ENCODE measurements at regions not wholly inside any gene's neighbourhood (a gene's known extent, or its start where the extent isn't known, plus 50 kb on each side); places are given as distances from the start of the nearest gene placed in this dataset.

GRCh38 chr6:106801256-106801655 is 171.9 kb downstream of the QRSL1 start:
- no peaks in the 10 kb centered on the region for H3K79me2 ChIP-seq (ENCODE audit: insufficient read depth, low read length)
- H3K9me3 ChIP-seq (ENCODE audit: insufficient read depth, low read length), result no peaks in the 10 kb centered on the region
- H3F3A ChIP-seq (ENCODE audit: insufficient read depth), result no peaks in the 10 kb centered on the region
- no peak overlapping the region for H3K9ac ChIP-seq (ENCODE audit: low read length)
- no peak overlapping the region for H3K27ac ChIP-seq (ENCODE audit: low read depth, low read length)
- H3K9me2 ChIP-seq (replicated peaks; ENCODE audit: insufficient read depth, low read length), result no peaks in the 10 kb centered on the region
- no peak overlapping the region for H2AFZ ChIP-seq (ENCODE audit: low read depth, low read length, severe bottlenecking)
- H3K27me3 ChIP-seq (ENCODE audit: low read length), result no peaks in the 10 kb centered on the region
- no peak overlapping the region for H3K4me3 ChIP-seq (ENCODE audit: insufficient read depth, low read length, poor library complexity, severe bottlenecking)
- TF ChIP-seq EZH2phosphoT487 (conservative IDR thresholded peaks at IDR 0.05; ENCODE audit: low read length) (no peak), CTCF (IDR thresholded peaks at IDR 0.05; ENCODE audit: insufficient read depth, low read length, poor library complexity, severe bottlenecking) (no peak)
- H3K36me3 ChIP-seq (ENCODE audit: low read length), result no peaks in the 10 kb centered on the region
- no peak overlapping the region for H3K4me2 ChIP-seq (ENCODE audit: low read depth, low read length, poor library complexity, severe bottlenecking)
- H4K20me1 ChIP-seq (ENCODE audit: low read depth, low read length), result no peaks in the 10 kb centered on the region

- no peak overlapping the region for H3K9ac ChIP-seq (ENCODE audit: low read length)
- H3K4me2 ChIP-seq (ENCODE audit: low read depth, low read length, poor library complexity, severe bottlenecking), result no peak overlapping the region
- no peaks in the 10 kb centered on the region for H3K9me3 ChIP-seq (ENCODE audit: insufficient read depth, low read length)
- H2AFZ ChIP-seq (ENCODE audit: low read depth, low read length, severe bottlenecking), result no peak overlapping the region
- H3K9me2 ChIP-seq (replicated peaks; ENCODE audit: insufficient read depth, low read length), result no peaks in the 10 kb centered on the region
- no peaks in the 10 kb centered on the region for H3K36me3 ChIP-seq (ENCODE audit: low read length)
- H4K20me1 ChIP-seq (ENCODE audit: low read depth, low read length), result no peaks in the 10 kb centered on the region
- no peak overlapping the region for H3K27ac ChIP-seq (ENCODE audit: low read depth, low read length)
- H3K79me2 ChIP-seq (ENCODE audit: insufficient read depth, low read length), result no peaks in the 10 kb centered on the region
- H3F3A ChIP-seq (ENCODE audit: insufficient read depth), result no peaks in the 10 kb centered on the region
- no peak overlapping the region for H3K4me3 ChIP-seq (ENCODE audit: insufficient read depth, low read length, poor library complexity, severe bottlenecking)
- H3K27me3 ChIP-seq (ENCODE audit: low read length), result no peaks in the 10 kb centered on the region
- TF ChIP-seq CTCF (IDR thresholded peaks at IDR 0.05; ENCODE audit: insufficient read depth, low read length, poor library complexity, severe bottlenecking), result no peak
- no peak for TF ChIP-seq EZH2phosphoT487 (conservative IDR thresholded peaks at IDR 0.05; ENCODE audit: low read length)
These were observed 171.0 kb downstream of the QRSL1 start for GRCh38 chr6:106800379-106800778.

- TF ChIP-seq EZH2phosphoT487 (conservative IDR thresholded peaks at IDR 0.05; ENCODE audit: low read length) (no peak), CTCF (IDR thresholded peaks at IDR 0.05; ENCODE audit: insufficient read depth, low read length, poor library complexity, severe bottlenecking) (no peak)
- no peaks in the 10 kb centered on the region for H3F3A ChIP-seq (ENCODE audit: insufficient read depth)
- no peaks in the 10 kb centered on the region for H3K9me2 ChIP-seq (replicated peaks; ENCODE audit: insufficient read depth, low read length)
- no peaks in the 10 kb centered on the region for H3K27me3 ChIP-seq (ENCODE audit: low read length)
- H3K79me2 ChIP-seq (ENCODE audit: insufficient read depth, low read length), result no peaks in the 10 kb centered on the region
- no peak overlapping the region for H3K9ac ChIP-seq (ENCODE audit: low read length)
- no peaks in the 10 kb centered on the region for H4K20me1 ChIP-seq (ENCODE audit: low read depth, low read length)
- no peak overlapping the region for H2AFZ ChIP-seq (ENCODE audit: low read depth, low read length, severe bottlenecking)
- H3K36me3 ChIP-seq (ENCODE audit: low read length), result no peaks in the 10 kb centered on the region
- H3K4me3 ChIP-seq (ENCODE audit: insufficient read depth, low read length, poor library complexity, severe bottlenecking), result no peak overlapping the region
- H3K27ac ChIP-seq (ENCODE audit: low read depth, low read length), result no peak overlapping the region
- H3K4me2 ChIP-seq (ENCODE audit: low read depth, low read length, poor library complexity, severe bottlenecking), result peak overlapping the region; percentile 14
- no peaks in the 10 kb centered on the region for H3K9me3 ChIP-seq (ENCODE audit: insufficient read depth, low read length)
These were observed 169.9 kb downstream of the QRSL1 start for GRCh38 chr6:106799031-106799894.

Data from SU-DHL-6 (cell line).